Endothelial cell of hepatic sinusoid (primary cell): ENCODE measurements at regions not wholly inside any gene's neighbourhood (a gene's known extent, or its start where the extent isn't known, plus 50 kb on each side); places are given as distances from the start of the nearest gene placed in this dataset.

Experiments
- in situ Hi-C: cut with HindIII; loops from 2 replicates; pipeline ENCODE4 v1.10.0; 2017; ENCODE audit warnings: low sequenced_read_pairs

GRCh38 chr12:88413646-88414045 is 166.6 kb downstream of the KITLG start:
- in situ Hi-C loops, result no loop called here

- in situ Hi-C loops, result no loop called here
Observed at GRCh38 chr12:88416155-88416554, 164.1 kb downstream of the KITLG start.

GRCh38 chr12:88416786-88417185 is 163.5 kb downstream of the KITLG start:
- in situ Hi-C loops, result no loop called here

- in situ Hi-C loops, result no loop called here
Observed at GRCh38 chr12:88417531-88417930, 162.7 kb downstream of the KITLG start.

GRCh38 chr12:88418856-88419497 is 161.3 kb downstream of the KITLG start:
- in situ Hi-C loops, result no loop called here

- in situ Hi-C loops, result no loop called here
Observed at GRCh38 chr12:88419794-88420193, 160.5 kb downstream of the KITLG start.

- in situ Hi-C loops, result no loop called here
Observed at GRCh38 chr12:88420457-88420856, 159.8 kb downstream of the KITLG start.

- in situ Hi-C loops, result loop anchor here (5.0 kb wide), 1 partner anchor 103 kb away; no protein-coding TSS in a partner anchor
Observed at GRCh38 chr12:88424791-88425730, 155.2 kb downstream of the KITLG start.

- in situ Hi-C loops, result loop anchor here (5.0 kb wide), 1 partner anchor 106 kb away; no protein-coding TSS in a partner anchor
Observed at GRCh38 chr12:88428350-88428749, 151.9 kb downstream of the KITLG start.

GRCh38 chr12:88431246-88431645 is 149.0 kb downstream of the KITLG start:
- in situ Hi-C loops, result no loop called here

- in situ Hi-C loops, result no loop called here
Observed at GRCh38 chr12:88432531-88433490, 147.5 kb downstream of the KITLG start.

GRCh38 chr12:88433997-88434703 is 146.1 kb downstream of the KITLG start:
- in situ Hi-C loops, result no loop called here

- in situ Hi-C loops, result no loop called here
Observed at GRCh38 chr12:88435334-88436076, 144.8 kb downstream of the KITLG start.

- in situ Hi-C loops, result no loop called here
Observed at GRCh38 chr12:88437226-88437625, 143.0 kb downstream of the KITLG start.
